WI38 (cell line): ENCODE measurements at regions not wholly inside any gene's neighbourhood (a gene's known extent, or its start where the extent isn't known, plus 50 kb on each side); places are given as distances from the start of the nearest gene placed in this dataset.

Source experiments
- H3K4me3 ChIP-seq: 2 replicates; pipeline ENCODE4 v1.5.1; 2011; ENCODE audit warnings: low read depth, mild to moderate bottlenecking, control low read depth, low read length
- CTCF ChIP-seq: IDR thresholded peaks from 2 replicates; pipeline ENCODE4 v1.5.1; 2012; ENCODE audit warnings: low read depth, mild to moderate bottlenecking, control low read depth, low read length

GRCh38 chr18:68288408-68288807 is 426.5 kb downstream of the TMX3 start:
- no peak for TF ChIP-seq CTCF
- no peak overlapping the region for H3K4me3 ChIP-seq

GRCh38 chr18:68284236-68284780 is 430.6 kb downstream of the TMX3 start:
- no peak for TF ChIP-seq CTCF
- no peak overlapping the region for H3K4me3 ChIP-seq

GRCh38 chr18:68283834-68284233 is 431.1 kb downstream of the TMX3 start:
- no peak for TF ChIP-seq CTCF
- H3K4me3 ChIP-seq = no peak overlapping the region

GRCh38 chr18:68282232-68282631 is 432.7 kb downstream of the TMX3 start:
- no peak for TF ChIP-seq CTCF

GRCh38 chr18:68275616-68276015 is 439.3 kb downstream of the TMX3 start:
- no peak overlapping the region for H3K4me3 ChIP-seq
- no peak for TF ChIP-seq CTCF

More at GRCh38 chr18:68282232-68282631, 432.7 kb downstream of the TMX3 start:
- H3K4me3 ChIP-seq = no peak overlapping the region

- TF ChIP-seq CTCF = no peak
- no peak overlapping the region for H3K4me3 ChIP-seq
Measured at GRCh38 chr18:68270017-68270416, 444.9 kb downstream of the TMX3 start.

- H3K4me3 ChIP-seq = no peak overlapping the region
- no peak for TF ChIP-seq CTCF
Measured at GRCh38 chr18:68267583-68267982, 447.3 kb downstream of the TMX3 start.
